Duodenal mucosa (tissue), 2 donors: ENCODE measurements at regions not wholly inside any gene's neighbourhood (a gene's known extent, or its start where the extent isn't known, plus 50 kb on each side); places are given as distances from the start of the nearest gene placed in this dataset.

Source experiments
- H3K27ac ChIP-seq: one replicate; pipeline ENCODE4 v1.7.0; 2013; ENCODE audit warnings: low read depth, low read length
- H3K27me3 ChIP-seq, 2 donors: one replicate each; pipeline ENCODE4 v1.7.0; 2013; ENCODE audit warnings: low read length in 2 of 2, control low read depth in 1 of 2; ENCODE audit not compliant: insufficient read depth in 2 of 2, control insufficient read depth in 1 of 2
- H3K36me3 ChIP-seq, 2 donors: one replicate each; pipeline ENCODE4 v1.7.0; 2013; ENCODE audit warnings: low read length in 2 of 2, control low read depth in 1 of 2; ENCODE audit not compliant: insufficient read depth in 2 of 2, control insufficient read depth in 1 of 2
- H3K4me1 ChIP-seq, 2 donors: one replicate each; pipeline ENCODE4 v1.7.0; 2013; ENCODE audit warnings: low read length in 2 of 2, control low read depth in 1 of 2; ENCODE audit not compliant: insufficient read depth in 2 of 2, control insufficient read depth in 1 of 2
- H3K4me3 ChIP-seq, 2 donors: one replicate each; pipeline ENCODE4 v1.7.0; 2013; ENCODE audit warnings: low read length in 2 of 2, low read depth in 1 of 2
- H3K9ac ChIP-seq, 2 donors: one replicate each; pipeline ENCODE4 v1.7.0; 2013; ENCODE audit warnings: low read length in 2 of 2, low read depth in 1 of 2
- H3K9me3 ChIP-seq, 2 donors: one replicate each; pipeline ENCODE4 v1.7.0; 2013; ENCODE audit warnings: low read length in 2 of 2, control low read depth in 1 of 2; ENCODE audit not compliant: control insufficient read depth in 1 of 2

DNA sequence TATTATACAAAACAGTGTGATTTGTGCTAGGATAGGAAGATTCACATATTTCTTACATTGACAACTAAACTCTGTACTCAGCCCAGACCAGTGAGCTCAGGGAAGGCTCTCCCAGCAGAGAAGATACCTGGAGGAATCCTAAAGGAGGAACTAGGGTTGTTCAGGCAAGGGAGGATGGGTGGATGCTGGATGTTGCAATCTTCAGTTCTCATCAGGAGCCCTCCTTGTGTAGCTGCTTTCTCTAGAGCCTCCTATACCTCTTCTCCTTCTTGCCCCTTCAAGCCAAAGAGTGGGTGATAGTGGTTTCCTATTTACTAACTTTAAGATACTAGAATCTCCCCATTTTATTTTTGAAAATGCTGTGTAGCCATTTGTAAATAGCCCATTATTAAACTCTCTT is 117.3 kb downstream of the NKX6-1 start:
- Histone ChIP-seq H3K4me1 (no peaks in the 10 kb centered on the region), H3K9me3 (no peaks in the 10 kb centered on the region), H3K27ac (no peak overlapping the region), H3K27me3 (no peaks in the 10 kb centered on the region), H3K9ac (no peak overlapping the region), H3K36me3 (no peaks in the 10 kb centered on the region), H3K4me3 (no peak overlapping the region)

DNA sequence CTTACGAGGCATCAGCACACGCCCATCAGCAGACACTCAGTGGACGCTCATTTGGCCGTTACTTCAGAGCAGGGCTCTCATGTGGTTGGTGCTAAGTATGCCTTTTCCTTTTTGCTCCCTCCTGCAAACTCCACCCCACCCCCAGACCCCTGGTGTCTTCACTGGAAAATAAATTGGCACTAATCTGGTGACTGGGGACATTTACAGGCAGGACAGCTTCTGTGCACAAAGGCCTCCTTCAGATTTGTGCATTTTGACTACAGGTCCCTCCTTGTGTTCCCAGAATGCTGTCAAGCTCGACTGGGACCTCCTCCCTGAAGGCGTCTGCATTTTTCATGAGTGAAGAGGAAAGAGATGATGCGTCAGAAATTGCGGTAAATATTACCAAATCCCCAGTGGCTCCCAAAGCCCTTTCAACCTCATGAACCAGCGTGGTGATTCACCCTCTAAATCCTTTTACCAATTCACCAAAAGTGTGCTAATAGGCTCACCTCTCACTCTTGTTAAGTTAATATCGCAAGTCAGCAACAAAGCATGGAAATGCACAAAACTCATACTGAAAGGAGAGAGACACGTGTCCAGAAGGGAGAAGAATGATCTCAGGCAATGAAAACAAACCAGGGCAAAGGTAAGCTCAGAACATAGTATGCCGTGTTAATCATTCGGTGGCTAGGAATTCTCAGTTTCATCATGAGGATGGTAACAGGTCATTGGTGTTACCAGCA is 119.0 kb downstream of the NKX6-1 start:
- H3K4me3 ChIP-seq, result no peak overlapping the region
- H3K27me3 ChIP-seq, result no peaks in the 10 kb centered on the region
- H3K4me1 ChIP-seq, result no peaks in the 10 kb centered on the region
- no peaks in the 10 kb centered on the region for H3K9me3 ChIP-seq
- H3K36me3 ChIP-seq, result no peaks in the 10 kb centered on the region
- no peak overlapping the region for H3K9ac ChIP-seq
- no peak overlapping the region for H3K27ac ChIP-seq

DNA sequence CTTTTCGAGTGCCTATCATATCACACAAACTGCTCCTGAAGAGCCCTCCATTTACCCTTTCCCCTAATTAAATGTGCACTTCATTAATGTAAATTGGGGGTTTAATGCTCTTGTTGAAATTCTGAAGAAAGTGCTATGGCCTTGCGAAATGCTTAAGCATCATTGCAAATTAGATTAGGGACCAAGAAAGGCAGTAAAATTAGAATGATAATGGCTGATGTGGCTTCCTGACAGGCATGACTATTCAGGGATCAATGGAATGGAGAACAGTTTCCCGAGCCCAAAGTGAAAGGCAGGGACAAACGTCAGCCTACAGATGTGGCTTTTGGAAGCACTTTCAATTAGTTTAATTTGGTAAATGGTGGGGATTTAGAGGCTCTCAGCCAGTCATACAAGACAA is 120.1 kb downstream of the NKX6-1 start:
- H3K4me3 ChIP-seq, result no peak overlapping the region
- H3K4me1 ChIP-seq, result no peaks in the 10 kb centered on the region
- H3K27ac ChIP-seq, result no peak overlapping the region
- no peak overlapping the region for H3K9ac ChIP-seq
- H3K27me3 ChIP-seq, result no peaks in the 10 kb centered on the region
- H3K36me3 ChIP-seq, result no peaks in the 10 kb centered on the region
- H3K9me3 ChIP-seq, result no peaks in the 10 kb centered on the region

DNA sequence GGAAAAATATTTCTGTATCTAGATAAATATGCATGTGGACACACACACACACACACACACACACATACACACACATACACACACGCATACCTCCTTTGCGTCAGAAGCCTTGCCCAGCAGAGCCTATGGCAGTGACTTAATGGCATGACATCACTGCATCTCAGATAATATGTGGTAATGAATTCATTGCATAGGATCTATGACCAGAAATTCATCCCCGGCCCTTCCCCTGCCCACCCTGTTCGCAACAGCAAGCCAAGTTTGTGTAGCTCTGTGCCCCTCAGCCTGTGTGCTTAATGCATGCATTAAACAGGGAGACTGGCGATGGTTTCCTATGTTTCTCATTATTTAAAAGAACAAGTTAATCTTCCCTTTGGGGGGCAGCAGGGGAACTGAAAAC is 120.7 kb downstream of the NKX6-1 start:
- H3K27me3 ChIP-seq, result no peaks in the 10 kb centered on the region
- no peak overlapping the region for H3K9ac ChIP-seq
- no peak overlapping the region for H3K27ac ChIP-seq
- no peaks in the 10 kb centered on the region for H3K4me1 ChIP-seq
- H3K36me3 ChIP-seq, result no peaks in the 10 kb centered on the region
- no peak overlapping the region for H3K4me3 ChIP-seq
- no peaks in the 10 kb centered on the region for H3K9me3 ChIP-seq

DNA sequence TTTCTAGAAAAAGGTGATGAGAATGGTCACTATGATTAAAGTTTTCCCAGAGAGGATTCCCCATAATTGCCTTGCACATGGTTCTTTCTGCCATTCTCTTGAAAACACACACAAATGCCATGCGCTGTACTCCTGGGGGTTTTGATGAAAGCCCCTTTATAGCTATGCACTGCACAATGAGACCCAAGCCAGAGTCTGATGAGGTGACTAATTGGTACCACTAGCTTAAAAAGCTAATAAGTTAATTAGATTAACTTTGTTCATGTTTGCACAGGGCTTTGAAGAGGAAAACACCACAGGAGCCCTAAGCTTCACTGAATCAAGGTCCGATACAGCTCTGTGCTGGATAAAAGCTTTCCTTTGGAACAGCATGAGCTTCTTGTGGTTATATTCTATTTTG is 132.2 kb downstream of the NKX6-1 start:
- no peaks in the 10 kb centered on the region for H3K4me1 ChIP-seq

DNA sequence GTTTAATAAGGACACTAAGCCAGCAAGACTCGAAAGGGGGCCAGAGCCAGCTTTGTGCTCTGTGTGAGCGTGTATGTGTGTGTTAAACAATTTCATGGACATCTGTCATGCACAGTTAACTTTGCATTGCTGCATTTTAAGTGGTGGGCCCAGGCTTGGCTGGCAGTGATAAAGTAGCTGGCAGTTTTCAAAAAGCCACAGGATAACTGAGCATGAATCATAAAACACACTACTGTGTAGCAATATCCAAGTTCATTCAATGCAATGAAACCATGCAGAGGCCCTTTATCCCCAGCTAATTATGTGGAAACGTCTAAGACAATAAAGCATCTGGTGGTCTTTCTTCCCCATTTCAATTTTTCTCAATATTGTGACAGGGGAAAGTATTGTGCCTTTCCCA is 132.9 kb downstream of the NKX6-1 start:
- H3K27ac ChIP-seq, result no peak overlapping the region
- H3K4me1 ChIP-seq, result no peaks in the 10 kb centered on the region
- H3K36me3 ChIP-seq, result no peaks in the 10 kb centered on the region
- no peak overlapping the region for H3K4me3 ChIP-seq
- H3K9me3 ChIP-seq, result no peaks in the 10 kb centered on the region
- H3K9ac ChIP-seq, result no peak overlapping the region
- H3K27me3 ChIP-seq, result no peaks in the 10 kb centered on the region

More for the DNA sequence above, 132.2 kb downstream of the NKX6-1 start:
- Histone ChIP-seq H3K27ac (no peak overlapping the region), H3K27me3 (no peaks in the 10 kb centered on the region), H3K36me3 (no peaks in the 10 kb centered on the region), H3K9me3 (no peaks in the 10 kb centered on the region), H3K9ac (no peak overlapping the region), H3K4me3 (no peak overlapping the region)

DNA sequence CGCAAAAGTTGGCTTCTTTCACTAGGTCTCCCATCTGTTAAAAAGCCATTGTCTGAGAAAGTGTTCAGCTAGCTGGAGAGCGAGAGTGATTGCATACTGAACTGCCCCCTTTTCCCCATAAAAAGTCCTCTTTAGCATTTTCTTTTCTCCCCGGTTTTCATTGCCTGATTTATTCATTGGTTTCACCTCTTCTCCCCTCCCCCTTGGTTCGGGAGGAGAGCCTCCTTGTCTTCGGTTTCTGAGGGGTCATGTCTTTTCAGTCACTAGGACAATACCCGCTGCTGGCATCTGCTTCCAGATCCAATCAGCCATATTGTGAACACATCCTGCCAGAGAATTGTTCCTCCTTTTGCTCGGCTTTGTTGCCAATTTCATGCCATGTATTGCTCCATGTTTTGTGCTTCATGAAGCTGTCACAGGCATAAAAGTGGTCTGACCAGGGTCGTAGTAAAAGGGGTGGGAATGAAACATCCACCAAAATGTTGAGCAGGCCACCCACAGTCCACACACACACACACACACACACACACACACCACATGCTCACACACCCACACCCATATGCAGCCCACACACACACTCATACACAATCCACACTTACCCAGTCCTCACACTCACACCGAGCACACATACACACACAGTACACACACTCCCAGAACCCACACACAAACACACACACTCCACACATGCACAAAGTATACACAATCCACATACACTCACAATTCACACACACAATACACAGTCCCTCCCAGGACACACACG is 136.0 kb downstream of the NKX6-1 start:
- Histone ChIP-seq H3K4me3 (no peak overlapping the region), H3K36me3 (no peaks in the 10 kb centered on the region), H3K9ac (no peak overlapping the region), H3K27ac (no peak overlapping the region), H3K9me3 (no peaks in the 10 kb centered on the region), H3K4me1 (no peaks in the 10 kb centered on the region), H3K27me3 (no peaks in the 10 kb centered on the region)

DNA sequence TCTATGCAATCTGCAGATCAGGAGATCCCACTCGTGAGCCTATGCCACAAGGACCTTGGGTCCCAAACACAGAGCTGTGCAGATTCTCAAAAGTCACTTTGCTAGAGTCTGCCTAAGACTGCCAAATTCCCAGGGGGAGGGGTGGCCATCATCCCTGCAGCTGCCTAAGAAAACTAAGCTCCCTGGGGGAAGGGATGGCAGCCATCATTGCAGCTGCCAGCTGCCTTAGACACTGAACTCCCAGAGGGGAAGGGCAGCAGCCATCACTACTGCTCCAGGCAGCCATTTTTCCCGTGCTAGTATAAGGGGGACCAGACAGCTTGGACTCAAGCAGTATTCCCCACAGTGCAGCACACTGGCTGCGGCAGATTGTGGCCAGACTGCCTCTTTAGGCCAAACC is 156.9 kb downstream of the NKX6-1 start:
- Histone ChIP-seq H3K36me3 (no peaks in the 10 kb centered on the region), H3K4me3 (no peak overlapping the region), H3K27me3 (no peaks in the 10 kb centered on the region), H3K4me1 (no peaks in the 10 kb centered on the region), H3K9ac (no peak overlapping the region), H3K9me3 (peaks cover 0 to 6% of the 10 kb centered on the region in 2 donors), H3K27ac (no peak overlapping the region)

DNA sequence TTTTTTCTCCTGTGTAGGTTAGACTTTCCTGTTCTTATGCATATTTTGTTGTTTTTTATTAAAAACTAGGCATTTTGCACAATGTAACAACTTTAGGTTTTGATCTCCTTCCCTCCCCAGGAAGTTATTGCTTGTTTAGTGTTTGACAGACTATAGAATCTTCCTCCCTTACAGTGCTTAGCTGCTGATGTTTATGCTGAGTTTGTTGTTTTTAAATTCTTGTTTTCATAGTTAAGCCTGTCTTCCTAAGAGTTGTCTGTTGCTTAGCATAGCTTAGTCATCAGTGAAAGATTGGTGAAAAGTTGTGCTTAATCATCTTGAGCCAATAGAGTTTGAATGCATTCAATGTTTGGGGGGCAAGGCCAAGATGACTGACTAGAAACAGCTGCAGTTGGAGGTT is 157.5 kb downstream of the NKX6-1 start:
- H3K4me3 ChIP-seq, result no peak overlapping the region
- H3K27me3 ChIP-seq, result no peaks in the 10 kb centered on the region
- H3K36me3 ChIP-seq, result no peaks in the 10 kb centered on the region
- H3K9me3 ChIP-seq, result peaks cover 0 to 6% of the 10 kb centered on the region in 2 donors
- H3K27ac ChIP-seq, result no peak overlapping the region
- H3K9ac ChIP-seq, result no peak overlapping the region
- H3K4me1 ChIP-seq, result no peaks in the 10 kb centered on the region

DNA sequence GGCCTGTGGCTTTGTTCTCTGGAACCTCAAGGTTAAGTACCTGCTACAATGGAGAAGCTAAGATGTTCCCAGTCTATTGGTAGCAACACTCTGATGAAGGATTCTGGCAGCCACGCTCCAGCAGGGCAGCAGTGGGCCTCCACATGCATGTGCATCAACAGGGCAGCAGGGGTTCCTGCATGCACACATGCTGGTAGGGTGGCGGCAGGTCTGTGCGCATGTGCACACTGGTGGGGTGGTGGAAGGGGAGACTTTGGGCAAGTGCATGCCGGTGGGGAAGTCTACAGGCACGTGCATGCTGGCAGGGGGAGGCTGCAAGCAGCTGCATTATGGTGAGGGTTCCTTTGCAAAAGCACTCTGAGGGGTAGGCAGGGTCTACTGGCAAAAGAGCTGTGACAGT is 160.7 kb downstream of the NKX6-1 start:
- Histone ChIP-seq H3K4me1 (no peaks in the 10 kb centered on the region), H3K36me3 (no peaks in the 10 kb centered on the region), H3K9me3 (peaks cover 0 to 6% of the 10 kb centered on the region in 2 donors), H3K9ac (no peak overlapping the region), H3K4me3 (no peak overlapping the region), H3K27ac (no peak overlapping the region), H3K27me3 (no peaks in the 10 kb centered on the region)
